ENCODE measurements at regions not wholly inside any gene's neighbourhood (a gene's known extent, or its start where the extent isn't known, plus 50 kb on each side); places are given as distances from the start of the nearest gene placed in this dataset.

GRCh38 chr13:111632906-111633305, 312.5 kb downstream of the TEX29 start:
- Histone ChIP-seq H3K4me1 (ENCODE audit: control insufficient read depth in 5 of 5, insufficient read depth in 5 of 5, low read length in 5 of 5) (no peaks in the 10 kb centered on the region), H3K4me3 (no peak overlapping the region), H3K9ac (ENCODE audit: insufficient read depth in 1 of 2, low read length in 2 of 2) (no peak overlapping the region), H3K27me3 (ENCODE audit: control insufficient read depth in 3 of 3, insufficient read depth in 3 of 3, low read length in 2 of 3) (peaks cover 0 to 15% (median 3%) of the 10 kb centered on the region in 3 donors), H3K27ac (ENCODE audit: low read depth in 1 of 2, low read length in 1 of 2) (no peak overlapping the region), H3K9me3 (ENCODE audit: control insufficient read depth in 4 of 4, insufficient read depth in 3 of 4, low read length in 3 of 4) (peaks cover 0 to 2% (median 0%) of the 10 kb centered on the region in 4 donors), H3K36me3 (ENCODE audit: control insufficient read depth in 4 of 4, insufficient read depth in 4 of 4, low read length in 4 of 4) (no peaks in the 10 kb centered on the region)
- peak in 1 of 3 donors; percentile 6 for DNase-seq
- ATAC-seq (ENCODE audit: insufficient read depth, low FRiP score): no peak
- TF ChIP-seq, protein P1, sequence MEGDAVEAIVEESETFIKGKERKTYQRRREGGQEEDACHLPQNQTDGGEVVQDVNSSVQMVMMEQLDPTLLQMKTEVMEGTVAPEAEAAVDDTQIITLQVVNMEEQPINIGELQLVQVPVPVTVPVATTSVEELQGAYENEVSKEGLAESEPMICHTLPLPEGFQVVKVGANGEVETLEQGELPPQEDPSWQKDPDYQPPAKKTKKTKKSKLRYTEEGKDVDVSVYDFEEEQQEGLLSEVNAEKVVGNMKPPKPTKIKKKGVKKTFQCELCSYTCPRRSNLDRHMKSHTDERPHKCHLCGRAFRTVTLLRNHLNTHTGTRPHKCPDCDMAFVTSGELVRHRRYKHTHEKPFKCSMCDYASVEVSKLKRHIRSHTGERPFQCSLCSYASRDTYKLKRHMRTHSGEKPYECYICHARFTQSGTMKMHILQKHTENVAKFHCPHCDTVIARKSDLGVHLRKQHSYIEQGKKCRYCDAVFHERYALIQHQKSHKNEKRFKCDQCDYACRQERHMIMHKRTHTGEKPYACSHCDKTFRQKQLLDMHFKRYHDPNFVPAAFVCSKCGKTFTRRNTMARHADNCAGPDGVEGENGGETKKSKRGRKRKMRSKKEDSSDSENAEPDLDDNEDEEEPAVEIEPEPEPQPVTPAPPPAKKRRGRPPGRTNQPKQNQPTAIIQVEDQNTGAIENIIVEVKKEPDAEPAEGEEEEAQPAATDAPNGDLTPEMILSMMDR (IDR thresholded peaks at IDR 0.05; ENCODE audit: control extremely low read depth, extremely low read depth): no peak
- 40 to 57% methylated on average over 9 of the region's 9 CpGs for WGBS, 2 donors

DNA sequence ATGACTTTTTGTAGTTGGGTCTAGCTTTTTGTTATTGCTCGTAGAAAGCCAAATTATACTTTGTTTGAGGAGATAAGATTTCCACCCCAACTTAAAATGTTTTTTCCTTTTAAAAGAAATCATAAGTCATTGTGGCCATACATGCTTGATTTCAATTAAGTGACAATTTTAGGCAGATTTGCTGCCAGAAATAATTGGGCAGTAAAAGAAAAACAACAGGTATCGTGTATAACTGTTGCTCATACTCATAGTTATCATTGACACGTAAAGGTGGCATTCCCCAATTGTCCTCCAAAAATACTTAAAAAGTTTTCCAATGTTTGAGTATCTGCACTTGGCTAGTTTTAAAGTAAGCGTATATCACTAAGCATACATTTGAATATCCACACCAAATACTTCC, 313.0 kb downstream of the TEX29 start:
- Histone ChIP-seq H3K4me3 (no peak overlapping the region), H3K27me3 (ENCODE audit: control insufficient read depth in 3 of 3, insufficient read depth in 3 of 3, low read length in 2 of 3) (peaks cover 0 to 15% (median 3%) of the 10 kb centered on the region in 3 donors), H3K36me3 (ENCODE audit: control insufficient read depth in 4 of 4, insufficient read depth in 4 of 4, low read length in 4 of 4) (no peaks in the 10 kb centered on the region), H3K27ac (ENCODE audit: low read depth in 1 of 2, low read length in 1 of 2) (no peak overlapping the region), H3K9ac (ENCODE audit: insufficient read depth in 1 of 2, low read length in 2 of 2) (no peak overlapping the region), H3K9me3 (ENCODE audit: control insufficient read depth in 4 of 4, insufficient read depth in 3 of 4, low read length in 3 of 4) (peaks cover 0 to 2% (median 0%) of the 10 kb centered on the region in 4 donors), H3K4me1 (ENCODE audit: control insufficient read depth in 5 of 5, insufficient read depth in 5 of 5, low read length in 5 of 5) (no peaks in the 10 kb centered on the region)
- no peak for DNase-seq
- TF ChIP-seq, protein P1 (IDR thresholded peaks at IDR 0.05; ENCODE audit: control extremely low read depth, extremely low read depth): no peak
- 71 to 84% methylated on average over 4 of the region's 4 CpGs for WGBS, 2 donors
- no peak for ATAC-seq (ENCODE audit: insufficient read depth, low FRiP score)

DNA sequence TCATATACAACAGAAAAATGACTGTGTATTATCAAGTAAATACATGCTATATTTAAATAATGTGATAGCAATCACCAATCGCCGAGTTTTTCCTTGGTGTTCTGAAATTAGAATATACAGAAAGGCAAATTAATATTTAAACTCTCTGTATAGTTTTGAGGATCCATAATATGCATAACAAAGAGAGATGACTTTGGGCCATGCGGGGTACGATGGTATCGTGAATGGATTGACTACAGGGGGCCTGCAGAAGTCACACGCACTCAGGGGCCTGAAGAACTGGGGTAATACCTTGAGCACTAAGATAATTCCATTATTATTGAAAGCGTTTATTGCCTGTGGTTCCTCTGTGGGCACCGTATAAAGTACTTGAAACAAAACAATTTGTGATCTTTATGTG, 314.0 kb downstream of the TEX29 start:
- peaks cover 0 to 2% (median 0%) of the 10 kb centered on the region in 4 donors for H3K9me3 ChIP-seq (ENCODE audit: control insufficient read depth in 4 of 4, insufficient read depth in 3 of 4, low read length in 3 of 4)
- H3K36me3 ChIP-seq (ENCODE audit: control insufficient read depth in 4 of 4, insufficient read depth in 4 of 4, low read length in 4 of 4): no peaks in the 10 kb centered on the region
- H3K9ac ChIP-seq (ENCODE audit: insufficient read depth in 1 of 2, low read length in 2 of 2): no peak overlapping the region
- WGBS, 2 donors: 83 to 88% methylated on average over 8 of the region's 8 CpGs
- ATAC-seq (ENCODE audit: insufficient read depth, low FRiP score): no peak
- no peak for DNase-seq
- TF ChIP-seq, protein P1 (IDR thresholded peaks at IDR 0.05; ENCODE audit: control extremely low read depth, extremely low read depth): no peak
- H3K27me3 ChIP-seq (ENCODE audit: control insufficient read depth in 3 of 3, insufficient read depth in 3 of 3, low read length in 2 of 3): peaks cover 0 to 10% (median 3%) of the 10 kb centered on the region in 3 donors
- no peak overlapping the region for H3K4me3 ChIP-seq
- no peak overlapping the region for H3K27ac ChIP-seq (ENCODE audit: low read depth in 1 of 2, low read length in 1 of 2)
- no peaks in the 10 kb centered on the region for H3K4me1 ChIP-seq (ENCODE audit: control insufficient read depth in 5 of 5, insufficient read depth in 5 of 5, low read length in 5 of 5)

DNA sequence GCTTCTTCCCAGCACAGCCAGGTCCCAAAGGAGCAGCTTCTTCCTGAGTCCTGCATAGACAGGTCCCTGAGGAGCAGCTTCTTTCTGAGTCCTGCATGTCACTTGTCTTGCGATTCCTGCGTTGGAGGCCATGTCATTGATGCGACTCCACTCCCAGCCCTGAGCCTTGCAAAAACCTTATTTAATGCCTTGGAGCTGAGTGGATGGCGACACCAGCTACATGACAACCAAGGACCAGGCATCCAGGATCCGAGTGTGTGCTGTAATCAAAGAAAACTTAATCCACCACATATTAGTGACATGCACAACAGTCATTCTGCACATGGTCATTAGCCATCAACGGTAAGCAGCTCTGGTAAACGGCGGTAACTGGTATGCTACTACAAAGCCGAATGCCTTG, 315.8 kb downstream of the TEX29 start:
- no peaks in the 10 kb centered on the region for H3K4me1 ChIP-seq (ENCODE audit: control insufficient read depth in 5 of 5, insufficient read depth in 5 of 5, low read length in 5 of 5)
- H3K27me3 ChIP-seq (ENCODE audit: control insufficient read depth in 3 of 3, insufficient read depth in 3 of 3, low read length in 2 of 3): peaks cover 0 to 7% (median 0%) of the 10 kb centered on the region in 3 donors
- H3K9ac ChIP-seq (ENCODE audit: insufficient read depth in 1 of 2, low read length in 2 of 2): no peak overlapping the region
- DNase-seq: no peak
- TF ChIP-seq, protein P1 (IDR thresholded peaks at IDR 0.05; ENCODE audit: control extremely low read depth, extremely low read depth): no peak
- H3K9me3 ChIP-seq (ENCODE audit: control insufficient read depth in 4 of 4, insufficient read depth in 3 of 4, low read length in 3 of 4): peaks cover 0 to 2% (median 0%) of the 10 kb centered on the region in 4 donors
- H3K4me3 ChIP-seq: no peak overlapping the region
- WGBS, 2 donors: 90 to 93% methylated on average over 9 of the region's 9 CpGs
- H3K27ac ChIP-seq (ENCODE audit: low read depth in 1 of 2, low read length in 1 of 2): no peak overlapping the region
- no peak for ATAC-seq (ENCODE audit: insufficient read depth, low FRiP score)
- H3K36me3 ChIP-seq (ENCODE audit: control insufficient read depth in 4 of 4, insufficient read depth in 4 of 4, low read length in 4 of 4): no peaks in the 10 kb centered on the region
